ENCODE measurements at regions not wholly inside any gene's neighbourhood (a gene's known extent, or its start where the extent isn't known, plus 50 kb on each side); places are given as distances from the start of the nearest gene placed in this dataset.

GRCh38 chr6:160899671-160900430 lies 91.7 kb upstream of the MAP3K4 start:
- no peak for DNase-seq (ENCODE audit: low spot score)

- no peak for DNase-seq (ENCODE audit: low spot score)
Measured at GRCh38 chr6:160911949-160912348, 79.6 kb upstream of the MAP3K4 start.

- DNase-seq (ENCODE audit: low spot score): no peak
Measured at GRCh38 chr6:160912411-160912810, 79.2 kb upstream of the MAP3K4 start.

- DNase-seq (ENCODE audit: low spot score): no peak
Measured at GRCh38 chr6:160917572-160917971, 74.0 kb upstream of the MAP3K4 start.

- DNase-seq (ENCODE audit: low spot score): peak; percentile 77
Measured at GRCh38 chr6:160919723-160920440, 71.7 kb upstream of the MAP3K4 start.

GRCh38 chr6:160921095-160921494 lies 70.5 kb upstream of the MAP3K4 start:
- no peak for DNase-seq (ENCODE audit: low spot score)

- no peak for DNase-seq (ENCODE audit: low spot score)
Measured at GRCh38 chr6:160926281-160927276, 65.0 kb upstream of the MAP3K4 start.

GRCh38 chr6:160927416-160927815 lies 64.2 kb upstream of the MAP3K4 start:
- no peak for DNase-seq (ENCODE audit: low spot score)

- no peak for DNase-seq (ENCODE audit: low spot score)
Measured at GRCh38 chr6:160929361-160929760, 62.2 kb upstream of the MAP3K4 start.

GRCh38 chr6:160929831-160930230 lies 61.7 kb upstream of the MAP3K4 start:
- DNase-seq (ENCODE audit: low spot score): no peak

- DNase-seq (ENCODE audit: low spot score): peak; percentile 93
Measured at GRCh38 chr6:160930547-160931377, 60.8 kb upstream of the MAP3K4 start.

- no peak for DNase-seq (ENCODE audit: low spot score)
Measured at GRCh38 chr6:160931378-160932310, 59.9 kb upstream of the MAP3K4 start.

- no peak for DNase-seq (ENCODE audit: low spot score)
Measured at GRCh38 chr6:160933256-160933655, 58.3 kb upstream of the MAP3K4 start.

GRCh38 chr6:160934157-160934556 lies 57.4 kb upstream of the MAP3K4 start:
- no peak for DNase-seq (ENCODE audit: low spot score)

- DNase-seq (ENCODE audit: low spot score): no peak
Measured at GRCh38 chr6:160940197-160940596, 51.4 kb upstream of the MAP3K4 start.
